WERI-Rb-1 (cell line): ENCODE measurements at regions not wholly inside any gene's neighbourhood (a gene's known extent, or its start where the extent isn't known, plus 50 kb on each side); places are given as distances from the start of the nearest gene placed in this dataset.

Experiments used
- DNase-seq: peaks from one replicate; pipeline ENCODE4 v3.0.0-alpha.2; 2020
- H3K27ac ChIP-seq: fragments of 250-450 bp; sonication (Bioruptor Pico); 2 replicates; pipeline ENCODE4 v1.5.1; 2020; ENCODE audit warnings: mild to moderate bottlenecking, moderate library complexity
- H3K27me3 ChIP-seq: fragments of 250-450 bp; sonication (Bioruptor Pico); 2 replicates; pipeline ENCODE4 v1.5.1; 2021; ENCODE audit warnings: mild to moderate bottlenecking, low read depth, moderate library complexity; ENCODE audit not compliant: insufficient read depth, severe bottlenecking
- H3K36me3 ChIP-seq: fragments of 250-450 bp; sonication (Bioruptor Pico); 2 replicates; pipeline ENCODE4 v1.5.1; 2020; ENCODE audit warnings: mild to moderate bottlenecking, moderate library complexity
- H3K4me3 ChIP-seq: 2 replicates; pipeline ENCODE4 v1.5.1; 2011; ENCODE audit warnings: low read depth, mild to moderate bottlenecking, control low read depth, low read length
- H3K9me3 ChIP-seq: fragments of 250-450 bp; sonication (Bioruptor Pico); 2 replicates; pipeline ENCODE4 v1.5.1; 2021; ENCODE audit warnings: mild to moderate bottlenecking, moderate library complexity; ENCODE audit not compliant: severe bottlenecking
- TF ChIP-seq, protein P1 (sequence below): IDR thresholded peaks from 2 replicates; pipeline ENCODE4 v1.5.1; 2011; ENCODE audit warnings: low read depth, mild to moderate bottlenecking, control low read depth, inconsistent platforms, low read length

DNA sequence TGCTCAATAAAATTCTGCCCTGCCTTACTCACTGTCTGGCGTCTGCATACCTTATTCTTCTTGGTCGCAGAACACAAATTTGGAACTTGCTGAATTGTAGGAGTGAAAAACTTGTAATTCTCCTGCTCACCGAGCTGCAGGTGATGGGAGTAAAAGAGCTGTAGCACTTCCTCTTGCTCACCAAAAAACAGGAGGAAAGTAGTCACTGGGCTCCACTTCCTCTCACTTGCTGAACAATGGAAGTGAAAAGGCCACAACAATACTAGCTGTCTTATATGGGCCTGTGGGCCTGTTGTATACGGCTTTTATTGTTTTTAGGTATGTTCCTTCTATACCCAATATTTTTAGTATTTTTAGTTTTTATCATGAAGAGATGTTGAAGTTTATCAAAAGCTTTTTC is 978.7 kb downstream of the SLITRK5 start:
- no peak for DNase-seq
- no peak overlapping the region for H3K4me3 ChIP-seq
- peaks cover 3% of the 10 kb centered on the region for H3K9me3 ChIP-seq
- H3K27ac ChIP-seq, result no peak overlapping the region
- TF ChIP-seq, protein P1, sequence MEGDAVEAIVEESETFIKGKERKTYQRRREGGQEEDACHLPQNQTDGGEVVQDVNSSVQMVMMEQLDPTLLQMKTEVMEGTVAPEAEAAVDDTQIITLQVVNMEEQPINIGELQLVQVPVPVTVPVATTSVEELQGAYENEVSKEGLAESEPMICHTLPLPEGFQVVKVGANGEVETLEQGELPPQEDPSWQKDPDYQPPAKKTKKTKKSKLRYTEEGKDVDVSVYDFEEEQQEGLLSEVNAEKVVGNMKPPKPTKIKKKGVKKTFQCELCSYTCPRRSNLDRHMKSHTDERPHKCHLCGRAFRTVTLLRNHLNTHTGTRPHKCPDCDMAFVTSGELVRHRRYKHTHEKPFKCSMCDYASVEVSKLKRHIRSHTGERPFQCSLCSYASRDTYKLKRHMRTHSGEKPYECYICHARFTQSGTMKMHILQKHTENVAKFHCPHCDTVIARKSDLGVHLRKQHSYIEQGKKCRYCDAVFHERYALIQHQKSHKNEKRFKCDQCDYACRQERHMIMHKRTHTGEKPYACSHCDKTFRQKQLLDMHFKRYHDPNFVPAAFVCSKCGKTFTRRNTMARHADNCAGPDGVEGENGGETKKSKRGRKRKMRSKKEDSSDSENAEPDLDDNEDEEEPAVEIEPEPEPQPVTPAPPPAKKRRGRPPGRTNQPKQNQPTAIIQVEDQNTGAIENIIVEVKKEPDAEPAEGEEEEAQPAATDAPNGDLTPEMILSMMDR, result no peak
- H3K27me3 ChIP-seq, result no peaks in the 10 kb centered on the region
- no peaks in the 10 kb centered on the region for H3K36me3 ChIP-seq

DNA sequence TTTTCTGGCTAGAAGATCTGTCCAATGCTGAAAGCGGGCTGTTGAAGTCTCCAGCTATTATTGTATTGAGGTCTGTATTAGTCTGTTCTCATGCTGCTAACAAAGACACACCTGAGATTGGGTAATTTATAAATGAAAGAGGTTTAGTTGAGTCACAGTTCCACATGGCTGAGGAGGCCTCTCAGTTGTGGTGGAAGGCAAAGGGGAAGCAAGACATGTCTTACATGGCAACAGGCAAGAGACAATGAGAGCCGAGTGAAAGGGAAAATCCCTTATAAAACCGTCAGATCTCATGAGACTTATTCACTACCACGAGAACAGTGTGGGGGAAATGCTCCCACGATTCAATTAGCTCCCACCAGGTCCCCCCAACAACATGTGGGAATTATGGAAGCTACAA is 980.4 kb downstream of the SLITRK5 start:
- Histone ChIP-seq H3K27ac (no peak overlapping the region), H3K36me3 (no peaks in the 10 kb centered on the region), H3K4me3 (no peak overlapping the region), H3K9me3 (no peaks in the 10 kb centered on the region), H3K27me3 (no peaks in the 10 kb centered on the region)
- DNase-seq, result no peak
- TF ChIP-seq, protein P1, result no peak

DNA sequence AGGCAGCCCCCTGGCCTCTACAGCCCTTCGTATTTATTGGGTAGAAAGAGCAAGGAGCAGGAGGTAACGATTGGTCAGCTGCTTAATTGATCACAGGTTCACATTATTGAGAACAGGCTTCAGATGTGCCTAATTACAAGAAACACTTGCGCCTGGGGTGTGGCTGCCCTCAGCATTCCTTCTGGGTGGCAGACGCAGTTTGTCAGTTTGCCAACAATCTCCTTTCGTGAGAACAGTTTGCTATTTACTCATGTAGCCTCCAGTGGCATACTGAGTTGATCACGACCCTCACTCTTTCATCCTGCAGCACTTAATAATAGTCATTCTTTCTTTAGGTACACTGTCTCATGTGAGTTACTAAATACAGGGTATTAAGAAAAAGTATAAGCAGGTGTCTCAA is 985.6 kb downstream of the SLITRK5 start:
- H3K9me3 ChIP-seq, result no peaks in the 10 kb centered on the region
- H3K36me3 ChIP-seq, result no peaks in the 10 kb centered on the region
- DNase-seq, result no peak
- no peak overlapping the region for H3K27ac ChIP-seq
- TF ChIP-seq, protein P1, result no peak
- no peaks in the 10 kb centered on the region for H3K27me3 ChIP-seq
- H3K4me3 ChIP-seq, result no peak overlapping the region

DNA sequence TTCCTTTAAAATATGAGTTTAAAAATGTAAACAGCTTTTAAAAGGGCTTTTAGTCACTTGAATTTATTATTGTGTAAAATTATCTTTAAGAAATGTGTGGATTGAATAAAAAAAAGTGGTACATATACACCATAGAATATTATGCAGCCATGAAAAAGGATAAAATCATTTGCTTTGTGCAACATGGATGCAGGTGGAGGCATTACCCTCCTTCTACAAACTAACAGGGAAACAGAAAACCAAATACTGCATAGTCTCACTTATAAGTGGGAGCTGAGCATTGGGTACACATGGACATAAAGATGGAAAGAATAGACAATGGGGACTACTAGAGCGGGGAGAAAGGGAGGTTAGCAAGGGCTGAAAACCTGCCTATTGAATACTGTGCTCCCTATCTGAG is 999.3 kb downstream of the SLITRK5 start:
- peaks cover 3% of the 10 kb centered on the region for H3K9me3 ChIP-seq
- H3K27ac ChIP-seq, result no peak overlapping the region
- H3K27me3 ChIP-seq, result no peaks in the 10 kb centered on the region
- TF ChIP-seq, protein P1, result no peak
- H3K4me3 ChIP-seq, result no peak overlapping the region
- no peak for DNase-seq
- no peaks in the 10 kb centered on the region for H3K36me3 ChIP-seq

DNA sequence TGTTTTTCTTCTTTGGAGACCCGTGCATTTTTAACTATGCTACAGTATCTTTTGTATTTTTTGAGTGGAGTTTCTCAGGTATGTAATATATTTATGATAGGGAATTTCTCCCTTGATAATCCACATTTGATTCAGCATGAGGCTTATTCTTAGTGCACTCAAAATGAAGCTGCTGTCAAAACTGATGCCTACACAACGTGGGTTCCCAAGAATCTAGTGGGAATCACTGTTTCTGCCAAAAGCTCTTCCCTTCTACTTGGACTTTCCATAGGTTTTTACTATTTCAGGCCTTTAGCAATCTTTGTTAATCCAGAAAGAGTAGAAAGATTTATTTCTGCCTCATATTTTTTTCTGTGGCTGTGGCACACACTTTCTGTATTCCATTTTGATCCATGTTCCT is 1003.7 kb downstream of the SLITRK5 start:
- DNase-seq, result no peak
- Histone ChIP-seq H3K27me3 (no peaks in the 10 kb centered on the region), H3K4me3 (no peak overlapping the region), H3K9me3 (peaks cover 3% of the 10 kb centered on the region), H3K36me3 (no peaks in the 10 kb centered on the region), H3K27ac (no peak overlapping the region)
- TF ChIP-seq, protein P1, result no peak

DNA sequence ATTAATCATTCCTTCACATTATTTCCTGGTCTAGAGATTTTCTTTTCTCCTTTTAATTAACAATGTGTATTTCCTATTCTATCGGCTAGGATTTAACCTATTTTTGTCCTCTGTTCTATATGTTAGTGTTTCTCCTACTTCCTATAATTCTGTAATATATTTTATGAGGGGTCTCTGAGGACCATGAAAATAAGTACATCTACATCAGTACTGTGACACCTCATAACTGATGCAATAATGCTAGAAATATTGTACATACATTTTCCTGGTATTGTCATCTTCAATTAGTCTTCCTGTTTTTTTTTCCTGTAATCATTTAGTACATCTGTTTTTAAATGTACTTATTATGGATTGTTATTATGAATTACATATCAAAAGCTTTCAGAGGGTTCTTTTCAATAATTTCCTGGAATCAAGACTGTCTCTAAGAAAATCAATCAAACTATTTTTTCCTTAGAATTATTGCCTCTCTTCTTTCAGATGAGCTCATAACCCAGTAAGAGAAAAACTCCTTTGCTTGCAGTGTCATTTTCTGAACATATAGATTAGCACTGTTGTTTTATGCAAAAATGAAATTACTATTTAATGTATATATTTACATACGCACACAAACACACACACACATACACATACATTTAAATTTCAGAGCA is 1004.3 kb downstream of the SLITRK5 start:
- Histone ChIP-seq H3K27ac (no peak overlapping the region), H3K9me3 (peaks cover 3% of the 10 kb centered on the region), H3K36me3 (no peaks in the 10 kb centered on the region), H3K27me3 (no peaks in the 10 kb centered on the region), H3K4me3 (no peak overlapping the region)
- DNase-seq, result no peak
- TF ChIP-seq, protein P1, result no peak
